ENCODE measurements at regions not wholly inside any gene's neighbourhood (a gene's known extent, or its start where the extent isn't known, plus 50 kb on each side); places are given as distances from the start of the nearest gene placed in this dataset.
"Not testable (repeated sequence)": the region's sequence is repeated elsewhere in the genome, so short reads cannot be mapped to it uniquely, and the experiment has no call there.

DNA sequence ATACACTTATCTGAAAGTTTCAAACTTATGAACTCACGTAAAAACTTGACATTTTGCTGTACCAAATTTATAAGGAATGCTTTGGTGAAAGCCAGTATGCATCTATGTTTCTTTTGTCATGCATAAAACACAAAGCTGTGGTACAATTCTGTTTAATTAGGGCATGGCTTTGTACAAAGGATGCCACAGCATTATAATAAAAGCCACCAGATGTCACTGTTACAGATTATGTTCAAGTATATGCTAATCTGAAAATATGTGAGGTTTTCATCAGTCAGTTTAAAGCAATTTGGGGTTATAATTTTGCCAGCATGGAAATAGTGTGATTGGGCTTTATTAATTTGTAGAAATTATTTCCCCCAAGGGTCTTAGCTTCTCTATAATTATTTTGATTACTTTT lies 69.0 kb downstream of the ATOH1 start:
- FAIRE-seq (no peak), DNase-seq (no peak)
- TF ChIP-seq, protein P1, sequence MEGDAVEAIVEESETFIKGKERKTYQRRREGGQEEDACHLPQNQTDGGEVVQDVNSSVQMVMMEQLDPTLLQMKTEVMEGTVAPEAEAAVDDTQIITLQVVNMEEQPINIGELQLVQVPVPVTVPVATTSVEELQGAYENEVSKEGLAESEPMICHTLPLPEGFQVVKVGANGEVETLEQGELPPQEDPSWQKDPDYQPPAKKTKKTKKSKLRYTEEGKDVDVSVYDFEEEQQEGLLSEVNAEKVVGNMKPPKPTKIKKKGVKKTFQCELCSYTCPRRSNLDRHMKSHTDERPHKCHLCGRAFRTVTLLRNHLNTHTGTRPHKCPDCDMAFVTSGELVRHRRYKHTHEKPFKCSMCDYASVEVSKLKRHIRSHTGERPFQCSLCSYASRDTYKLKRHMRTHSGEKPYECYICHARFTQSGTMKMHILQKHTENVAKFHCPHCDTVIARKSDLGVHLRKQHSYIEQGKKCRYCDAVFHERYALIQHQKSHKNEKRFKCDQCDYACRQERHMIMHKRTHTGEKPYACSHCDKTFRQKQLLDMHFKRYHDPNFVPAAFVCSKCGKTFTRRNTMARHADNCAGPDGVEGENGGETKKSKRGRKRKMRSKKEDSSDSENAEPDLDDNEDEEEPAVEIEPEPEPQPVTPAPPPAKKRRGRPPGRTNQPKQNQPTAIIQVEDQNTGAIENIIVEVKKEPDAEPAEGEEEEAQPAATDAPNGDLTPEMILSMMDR (IDR thresholded peaks at IDR 0.05) = no peak

DNA sequence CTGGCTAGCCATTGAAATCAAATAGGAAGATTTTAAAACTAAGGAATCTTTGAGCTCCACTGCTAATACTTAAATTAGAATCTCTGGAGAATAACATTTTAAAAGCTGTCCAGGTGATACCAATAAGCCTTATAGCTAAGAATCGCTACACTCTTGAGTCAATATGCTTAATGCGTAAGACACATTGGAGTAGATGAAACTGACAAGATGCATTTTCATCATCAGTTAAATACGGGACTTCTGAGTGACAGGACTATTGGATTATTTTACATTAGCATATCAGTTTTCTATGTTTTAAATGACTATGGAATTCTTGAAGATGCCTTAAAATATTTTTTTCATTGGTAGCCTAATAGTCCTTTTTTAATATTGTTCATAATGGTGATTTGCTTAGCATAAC lies 80.2 kb downstream of the ATOH1 start:
- Histone ChIP-seq H3K27ac (no peak overlapping the region), H3K4me1 (no peaks in the 10 kb centered on the region), H3K4me3 (no peak overlapping the region), H3K9me3 (no peaks in the 10 kb centered on the region), H3K27me3 (no peaks in the 10 kb centered on the region), H3K36me3 (no peaks in the 10 kb centered on the region)
- FAIRE-seq (no peak), ATAC-seq (no peak), DNase-seq (no peak)
- TF ChIP-seq, protein P1 (IDR thresholded peaks at IDR 0.05) = no peak
- 58 to 71% methylated on average over 3 of the region's 3 CpGs for WGBS, 2 donors
- intact Hi-C loops (cut with DNase I) = no loop called here

More for the DNA sequence above, 69.0 kb downstream of the ATOH1 start:
- no peak overlapping the region for H3K4me3 ChIP-seq
- no peaks in the 10 kb centered on the region for H3K4me1 ChIP-seq
- ATAC-seq = no peak
- H3K9me3 ChIP-seq = no peaks in the 10 kb centered on the region
- no peak overlapping the region for H3K27ac ChIP-seq
- 43 to 67% methylated on average over 1 of the region's 1 CpG for WGBS, 2 donors
- intact Hi-C loops (cut with DNase I) = no loop called here
- no peaks in the 10 kb centered on the region for H3K27me3 ChIP-seq
- H3K36me3 ChIP-seq = no peaks in the 10 kb centered on the region

DNA sequence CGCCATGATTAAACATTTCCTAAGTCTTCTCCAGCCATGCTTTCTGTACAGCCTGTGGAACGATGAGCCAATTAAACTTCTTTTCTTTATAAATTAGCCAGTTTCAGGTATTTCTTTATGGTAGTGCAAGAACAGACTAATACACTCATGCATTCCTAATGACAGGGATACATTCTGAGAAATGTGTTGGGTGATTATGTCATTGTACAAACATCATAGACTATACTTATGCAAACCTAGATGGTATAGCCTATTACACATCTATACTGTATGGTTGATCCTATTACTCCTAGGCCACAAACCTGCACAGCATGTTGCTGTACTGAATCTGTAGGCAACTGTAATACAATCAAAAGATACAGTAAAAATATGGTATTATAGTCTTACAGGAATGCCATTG lies 83.1 kb downstream of the ATOH1 start:
- 85 to 98% methylated on average over 2 of the region's 2 CpGs for WGBS, 2 donors

DNA sequence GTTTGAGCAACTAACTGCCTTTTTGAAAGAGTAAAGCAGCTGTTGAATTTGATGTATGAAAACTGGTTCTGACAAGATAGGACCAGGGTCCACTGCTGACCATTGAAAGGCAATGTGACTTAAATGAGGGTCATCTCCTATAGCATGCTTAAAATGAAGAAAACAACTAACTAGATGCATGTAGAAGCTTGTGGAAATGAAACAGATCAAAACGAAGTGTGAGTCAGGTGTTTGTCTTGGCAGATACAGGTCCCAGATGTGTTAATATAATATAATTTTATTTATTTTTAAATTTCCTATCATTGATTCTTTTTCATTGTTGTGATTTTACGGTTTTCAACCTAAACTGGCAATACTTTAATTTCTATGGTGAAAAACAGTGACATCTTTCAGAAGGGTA lies 83.6 kb downstream of the ATOH1 start:
- Histone ChIP-seq H3K27me3 (no peaks in the 10 kb centered on the region), H3K4me3 (no peak overlapping the region), H3K36me3 (no peaks in the 10 kb centered on the region), H3K27ac (no peak overlapping the region), H3K9me3 (no peaks in the 10 kb centered on the region), H3K4me1 (no peaks in the 10 kb centered on the region)
- WGBS, 2 donors = 52 to 65% methylated on average over 2 of the region's 2 CpGs
- TF ChIP-seq, protein P1 (IDR thresholded peaks at IDR 0.05) = no peak
- ATAC-seq (no peak), DNase-seq (no peak), FAIRE-seq (no peak)
- intact Hi-C loops (cut with DNase I) = no loop called here

More for the DNA sequence above, 83.1 kb downstream of the ATOH1 start:
- no peak for FAIRE-seq
- no peaks in the 10 kb centered on the region for H3K9me3 ChIP-seq
- intact Hi-C loops (cut with DNase I) = no loop called here
- H3K4me1 ChIP-seq = no peaks in the 10 kb centered on the region
- no peak for ATAC-seq
- TF ChIP-seq, protein P1 (IDR thresholded peaks at IDR 0.05) = no peak
- no peaks in the 10 kb centered on the region for H3K27me3 ChIP-seq
- no peak overlapping the region for H3K4me3 ChIP-seq
- H3K27ac ChIP-seq = no peak overlapping the region
- no peaks in the 10 kb centered on the region for H3K36me3 ChIP-seq
- no peak for DNase-seq

DNA sequence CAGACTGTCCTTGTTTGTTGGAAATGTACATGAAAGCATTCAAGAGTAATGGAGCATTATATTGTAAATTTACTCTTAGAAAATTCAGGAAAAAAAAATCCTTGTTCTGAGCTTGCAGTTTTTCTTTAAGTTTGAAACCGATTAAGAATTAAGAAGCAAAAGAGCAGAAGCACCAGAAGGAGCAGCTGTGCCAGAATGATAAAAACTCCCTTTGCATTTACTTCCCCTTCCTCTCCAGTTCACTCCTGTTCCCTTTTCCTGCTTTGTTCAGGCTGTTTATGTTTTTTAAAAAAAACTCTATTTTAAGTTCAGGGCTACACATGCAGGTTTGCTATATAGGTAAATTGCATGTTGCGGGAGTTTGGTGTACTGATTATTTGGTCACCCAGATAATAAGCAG lies 90.3 kb downstream of the ATOH1 start:
- intact Hi-C loops (cut with DNase I) = no loop called here
- FAIRE-seq = no peak
- DNase-seq = no peak
- Histone ChIP-seq H3K27ac (no peak overlapping the region), H3K4me1 (no peaks in the 10 kb centered on the region), H3K9me3 (no peaks in the 10 kb centered on the region), H3K36me3 (no peaks in the 10 kb centered on the region), H3K4me3 (no peak overlapping the region), H3K27me3 (no peaks in the 10 kb centered on the region)
- TF ChIP-seq, protein P1 (IDR thresholded peaks at IDR 0.05) = no peak
- no peak for ATAC-seq
- 72 to 78% methylated on average over 2 of the region's 2 CpGs for WGBS, 2 donors

DNA sequence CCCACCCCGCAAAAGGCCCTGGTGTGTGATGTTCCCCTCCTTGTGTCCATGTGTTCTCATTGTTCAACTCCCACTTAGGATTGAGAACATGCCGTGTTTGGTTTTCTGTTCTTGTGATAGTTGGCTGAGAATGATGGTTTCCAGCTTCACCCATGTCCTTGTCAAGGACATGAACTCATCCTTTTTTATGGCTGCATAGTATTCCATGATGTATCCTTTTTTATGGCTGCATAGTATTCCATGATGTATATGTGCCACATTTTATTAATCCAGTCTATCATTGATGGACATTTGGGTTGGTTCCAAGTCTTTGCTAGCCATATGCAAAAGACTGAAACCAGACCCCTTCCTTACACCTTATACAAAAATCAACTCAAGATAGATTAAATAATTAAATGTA lies 95.0 kb downstream of the ATOH1 start:
- 58 to 90% methylated on average over 2 of the region's 2 CpGs for WGBS, 2 donors

More for the DNA sequence above, 95.0 kb downstream of the ATOH1 start:
- H3K27me3 ChIP-seq; DNase-seq; H3K9me3 ChIP-seq; FAIRE-seq; H3K4me1 ChIP-seq; H3K27ac ChIP-seq; ATAC-seq; intact Hi-C loops (cut with DNase I); H3K36me3 ChIP-seq; H3K4me3 ChIP-seq: not testable (repeated sequence)
